ENCODE measurements at regions not wholly inside any gene's neighbourhood (a gene's known extent, or its start where the extent isn't known, plus 50 kb on each side); places are given as distances from the start of the nearest gene placed in this dataset.

DNA sequence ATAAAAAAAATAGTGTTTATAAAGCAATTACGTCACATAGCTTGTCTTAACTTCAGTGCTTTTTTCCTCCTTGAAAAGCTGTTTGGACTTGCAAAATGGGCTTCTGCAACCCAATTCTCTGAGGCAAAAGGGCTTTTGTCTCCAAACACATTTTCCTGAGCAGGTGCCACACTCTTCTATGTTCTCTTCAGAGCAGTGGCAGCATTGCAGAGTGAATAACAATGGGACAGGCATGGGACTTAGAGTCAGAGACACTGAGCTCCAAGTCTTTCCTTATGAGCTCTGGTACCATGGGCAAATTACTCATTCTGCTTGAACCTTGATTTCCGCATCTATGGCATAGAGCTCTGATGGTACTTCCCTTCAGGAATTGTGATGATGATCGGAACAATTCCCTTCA lies 149.0 kb downstream of the ARL6IP6 start:
- H3K27ac ChIP-seq, result no peak overlapping the region
- peaks cover 0 to 3% (median 0%) of the 10 kb centered on the region in 4 donors for H3K9me3 ChIP-seq
- WGBS, 2 donors, result 33 to 80% methylated on average over 3 of the region's 3 CpGs
- no peak for DNase-seq (ENCODE audit: low spot score in 2 of 2)
- no peaks in the 10 kb centered on the region for H3K27me3 ChIP-seq
- H3K4me1 ChIP-seq, result no peaks in the 10 kb centered on the region
- no peak overlapping the region for H3K4me3 ChIP-seq
- TF ChIP-seq EP300 (IDR thresholded peaks at IDR 0.05), result no peak
- no peak for TF ChIP-seq POLR2A (IDR thresholded peaks at IDR 0.05)
- TF ChIP-seq, protein P1, sequence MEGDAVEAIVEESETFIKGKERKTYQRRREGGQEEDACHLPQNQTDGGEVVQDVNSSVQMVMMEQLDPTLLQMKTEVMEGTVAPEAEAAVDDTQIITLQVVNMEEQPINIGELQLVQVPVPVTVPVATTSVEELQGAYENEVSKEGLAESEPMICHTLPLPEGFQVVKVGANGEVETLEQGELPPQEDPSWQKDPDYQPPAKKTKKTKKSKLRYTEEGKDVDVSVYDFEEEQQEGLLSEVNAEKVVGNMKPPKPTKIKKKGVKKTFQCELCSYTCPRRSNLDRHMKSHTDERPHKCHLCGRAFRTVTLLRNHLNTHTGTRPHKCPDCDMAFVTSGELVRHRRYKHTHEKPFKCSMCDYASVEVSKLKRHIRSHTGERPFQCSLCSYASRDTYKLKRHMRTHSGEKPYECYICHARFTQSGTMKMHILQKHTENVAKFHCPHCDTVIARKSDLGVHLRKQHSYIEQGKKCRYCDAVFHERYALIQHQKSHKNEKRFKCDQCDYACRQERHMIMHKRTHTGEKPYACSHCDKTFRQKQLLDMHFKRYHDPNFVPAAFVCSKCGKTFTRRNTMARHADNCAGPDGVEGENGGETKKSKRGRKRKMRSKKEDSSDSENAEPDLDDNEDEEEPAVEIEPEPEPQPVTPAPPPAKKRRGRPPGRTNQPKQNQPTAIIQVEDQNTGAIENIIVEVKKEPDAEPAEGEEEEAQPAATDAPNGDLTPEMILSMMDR (IDR thresholded peaks at IDR 0.05), result no peak
- no peaks in the 10 kb centered on the region for H3K36me3 ChIP-seq

GRCh38 chr2:152864601-152865149 lies 146.3 kb downstream of the ARL6IP6 start:
- H3K9me3 ChIP-seq, result peaks cover 0 to 3% (median 0%) of the 10 kb centered on the region in 4 donors
- H3K27me3 ChIP-seq, result no peaks in the 10 kb centered on the region
- H3K4me1 ChIP-seq, result no peaks in the 10 kb centered on the region
- no peaks in the 10 kb centered on the region for H3K36me3 ChIP-seq
- no peak for DNase-seq (ENCODE audit: low spot score in 2 of 2)
- H3K4me3 ChIP-seq, result no peak overlapping the region
- TF ChIP-seq POLR2A (IDR thresholded peaks at IDR 0.05) (no peak), EP300 (IDR thresholded peaks at IDR 0.05) (no peak)
- WGBS, 2 donors, result 32 to 43% methylated on average over 5 of the region's 5 CpGs
- no peak overlapping the region for H3K27ac ChIP-seq

DNA sequence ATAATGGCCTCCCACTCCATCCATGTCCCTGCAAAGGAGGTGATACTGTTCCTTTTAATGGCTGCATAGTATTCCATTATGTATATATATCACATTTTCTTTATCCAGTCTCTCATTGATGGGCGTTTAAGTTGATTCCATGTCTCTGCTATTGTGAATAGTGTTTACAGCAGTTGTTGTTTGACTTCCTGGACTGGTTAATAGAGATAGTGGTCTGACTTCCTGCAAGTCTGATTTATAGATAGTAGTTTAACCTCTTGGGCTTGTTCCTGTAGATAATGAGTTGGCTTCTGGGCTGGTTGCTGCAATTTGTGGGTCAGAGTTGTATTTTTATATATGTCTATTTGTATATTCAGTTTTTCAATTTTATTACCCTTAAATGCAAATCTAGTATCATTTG lies 145.4 kb downstream of the ARL6IP6 start:
- Histone ChIP-seq H3K27ac (no peak overlapping the region), H3K4me1 (no peaks in the 10 kb centered on the region), H3K36me3 (no peaks in the 10 kb centered on the region), H3K4me3 (no peak overlapping the region), H3K9me3 (peaks cover 0 to 3% (median 0%) of the 10 kb centered on the region in 4 donors), H3K27me3 (no peaks in the 10 kb centered on the region)
- DNase-seq (ENCODE audit: low spot score in 2 of 2), result no peak
- TF ChIP-seq EP300 (IDR thresholded peaks at IDR 0.05), result no peak
- TF ChIP-seq, protein P1 (IDR thresholded peaks at IDR 0.05), result no peak
- TF ChIP-seq POLR2A (IDR thresholded peaks at IDR 0.05), result no peak
- 86 to 90% methylated on average over 1 of the region's 1 CpG for WGBS, 2 donors

DNA sequence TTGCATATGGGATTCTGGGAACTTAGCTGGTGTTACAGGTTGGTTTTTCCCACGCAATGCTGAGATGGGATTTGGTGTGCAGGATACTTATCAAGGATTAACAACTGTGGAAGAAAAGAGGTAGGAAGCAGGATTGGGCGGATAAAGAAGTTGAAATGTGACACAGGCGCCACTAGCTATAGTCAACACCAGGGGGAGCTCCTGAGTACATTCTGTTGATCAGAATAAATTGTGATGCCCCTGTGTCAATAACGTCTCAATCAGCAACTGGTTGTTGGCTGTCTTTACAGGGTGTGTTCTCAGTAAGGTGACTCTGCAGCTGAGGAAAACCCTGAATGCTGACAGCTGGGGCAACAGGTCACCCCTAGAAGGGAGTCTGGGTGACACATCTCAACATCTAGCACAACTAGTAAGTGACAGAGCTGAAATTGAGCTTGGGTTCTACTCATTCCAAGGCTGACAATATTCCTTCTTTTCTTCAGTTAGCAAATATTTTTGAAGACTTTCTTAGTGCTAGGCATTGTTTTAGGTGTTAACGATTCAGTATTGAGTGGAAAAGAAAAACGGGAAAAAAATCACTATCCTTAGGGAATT lies 143.0 kb downstream of the ARL6IP6 start:
- Histone ChIP-seq H3K27ac (no peak overlapping the region), H3K27me3 (no peaks in the 10 kb centered on the region), H3K4me1 (no peaks in the 10 kb centered on the region), H3K4me3 (no peak overlapping the region), H3K36me3 (no peaks in the 10 kb centered on the region), H3K9me3 (peaks cover 0 to 3% (median 0%) of the 10 kb centered on the region in 4 donors)
- 69 to 75% methylated on average over 6 of the region's 6 CpGs for WGBS, 2 donors
- TF ChIP-seq EP300 (IDR thresholded peaks at IDR 0.05), result no peak
- TF ChIP-seq, protein P1 (IDR thresholded peaks at IDR 0.05), result peak in 4 of 5 experiments; percentile 22 to 34 (median 28)
- peak in 1 of 2 donors; percentile 13 for DNase-seq (ENCODE audit: low spot score in 2 of 2)

DNA sequence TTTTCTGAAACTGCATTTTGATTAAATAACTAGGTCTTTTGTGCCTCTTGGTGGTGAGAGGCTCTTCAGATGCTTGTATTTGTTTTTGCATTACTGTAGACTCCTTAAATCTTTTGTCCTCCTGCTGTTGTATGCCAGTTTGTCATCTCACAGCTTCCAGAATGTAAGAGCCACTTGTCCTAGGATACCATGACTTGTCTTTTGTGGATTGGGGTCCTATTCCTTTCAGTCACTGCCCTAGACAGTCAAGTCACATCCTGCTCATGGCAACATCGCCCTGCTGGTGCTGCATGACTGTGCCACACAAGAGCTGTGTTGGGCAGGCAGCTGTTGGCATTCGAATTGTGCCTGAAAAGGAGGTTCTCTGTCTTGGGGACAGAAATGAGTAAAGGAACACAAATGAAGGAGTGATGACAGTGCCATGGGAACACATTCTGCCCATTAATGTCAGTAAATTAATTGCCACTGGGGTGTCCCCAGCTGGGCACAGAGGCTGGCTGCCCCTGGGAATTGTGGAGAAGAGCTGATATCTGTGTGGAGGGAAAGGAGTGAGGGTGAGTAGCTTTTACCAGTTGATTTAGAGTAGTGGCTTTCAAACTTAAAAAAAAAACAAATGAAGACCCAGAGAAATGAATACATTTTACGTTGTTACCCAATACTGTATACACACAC lies 140.3 kb downstream of the ARL6IP6 start:
- H3K4me1 ChIP-seq, result no peaks in the 10 kb centered on the region
- TF ChIP-seq POLR2A (IDR thresholded peaks at IDR 0.05) (no peak), EP300 (IDR thresholded peaks at IDR 0.05) (no peak)
- TF ChIP-seq, protein P1 (IDR thresholded peaks at IDR 0.05), result no peak
- WGBS, 2 donors, result 63 to 74% methylated on average over 3 of the region's 3 CpGs
- no peaks in the 10 kb centered on the region for H3K36me3 ChIP-seq
- H3K4me3 ChIP-seq, result no peak overlapping the region
- H3K9me3 ChIP-seq, result peaks cover 0 to 1% (median 0%) of the 10 kb centered on the region in 4 donors
- no peaks in the 10 kb centered on the region for H3K27me3 ChIP-seq
- DNase-seq (ENCODE audit: low spot score in 2 of 2), result no peak
- no peak overlapping the region for H3K27ac ChIP-seq
